ENCODE measurements at regions not wholly inside any gene's neighbourhood (a gene's known extent, or its start where the extent isn't known, plus 50 kb on each side); places are given as distances from the start of the nearest gene placed in this dataset.

GRCh38 chr11:20249796-20250195 lies 89.5 kb upstream of the DBX1 start:
- Histone ChIP-seq H3K4me1 (ENCODE audit: control insufficient read depth, insufficient read depth, low read length) (no peaks in the 10 kb centered on the region), H3K36me3 (ENCODE audit: control insufficient read depth, insufficient read depth, low read length, severe bottlenecking) (no peaks in the 10 kb centered on the region), H3K9ac (ENCODE audit: low read length) (no peak overlapping the region), H3K9me3 (ENCODE audit: control insufficient read depth, low read length) (peaks cover 2% of the 10 kb centered on the region), H3K4me3 (ENCODE audit: low read length) (no peak overlapping the region), H3K27me3 (replicated peaks; ENCODE audit: control insufficient read depth, insufficient read depth, low read length) (peaks cover 48% of the 10 kb centered on the region)
- DNase-seq (ENCODE audit: low read depth) = no peak

GRCh38 chr11:20249378-20249777 lies 89.1 kb upstream of the DBX1 start:
- peaks cover 2% of the 10 kb centered on the region for H3K9me3 ChIP-seq (ENCODE audit: control insufficient read depth, low read length)
- H3K27me3 ChIP-seq (replicated peaks; ENCODE audit: control insufficient read depth, insufficient read depth, low read length) = peaks cover 50% of the 10 kb centered on the region
- H3K9ac ChIP-seq (ENCODE audit: low read length) = no peak overlapping the region
- no peaks in the 10 kb centered on the region for H3K36me3 ChIP-seq (ENCODE audit: control insufficient read depth, insufficient read depth, low read length, severe bottlenecking)
- no peak for DNase-seq (ENCODE audit: low read depth)
- H3K4me1 ChIP-seq (ENCODE audit: control insufficient read depth, insufficient read depth, low read length) = no peaks in the 10 kb centered on the region
- no peak overlapping the region for H3K4me3 ChIP-seq (ENCODE audit: low read length)

GRCh38 chr11:20248871-20249270 lies 88.6 kb upstream of the DBX1 start:
- no peak overlapping the region for H3K4me3 ChIP-seq (ENCODE audit: low read length)
- H3K9me3 ChIP-seq (ENCODE audit: control insufficient read depth, low read length) = peaks cover 2% of the 10 kb centered on the region
- peaks cover 52% of the 10 kb centered on the region for H3K27me3 ChIP-seq (replicated peaks; ENCODE audit: control insufficient read depth, insufficient read depth, low read length)
- no peaks in the 10 kb centered on the region for H3K4me1 ChIP-seq (ENCODE audit: control insufficient read depth, insufficient read depth, low read length)
- DNase-seq (ENCODE audit: low read depth) = no peak
- no peak overlapping the region for H3K9ac ChIP-seq (ENCODE audit: low read length)
- no peaks in the 10 kb centered on the region for H3K36me3 ChIP-seq (ENCODE audit: control insufficient read depth, insufficient read depth, low read length, severe bottlenecking)

GRCh38 chr11:20248121-20248772 lies 88.0 kb upstream of the DBX1 start:
- no peak for DNase-seq (ENCODE audit: low read depth)
- Histone ChIP-seq H3K36me3 (ENCODE audit: control insufficient read depth, insufficient read depth, low read length, severe bottlenecking) (no peaks in the 10 kb centered on the region), H3K9ac (ENCODE audit: low read length) (no peak overlapping the region), H3K4me1 (ENCODE audit: control insufficient read depth, insufficient read depth, low read length) (no peaks in the 10 kb centered on the region), H3K4me3 (ENCODE audit: low read length) (no peak overlapping the region), H3K27me3 (replicated peaks; ENCODE audit: control insufficient read depth, insufficient read depth, low read length) (peaks cover 52% of the 10 kb centered on the region), H3K9me3 (ENCODE audit: control insufficient read depth, low read length) (peaks cover 2% of the 10 kb centered on the region)

GRCh38 chr11:20247591-20248007 lies 87.3 kb upstream of the DBX1 start:
- no peak for DNase-seq (ENCODE audit: low read depth)
- no peak overlapping the region for H3K9ac ChIP-seq (ENCODE audit: low read length)
- peaks cover 4% of the 10 kb centered on the region for H3K9me3 ChIP-seq (ENCODE audit: control insufficient read depth, low read length)
- no peak overlapping the region for H3K4me3 ChIP-seq (ENCODE audit: low read length)
- no peaks in the 10 kb centered on the region for H3K36me3 ChIP-seq (ENCODE audit: control insufficient read depth, insufficient read depth, low read length, severe bottlenecking)
- H3K4me1 ChIP-seq (ENCODE audit: control insufficient read depth, insufficient read depth, low read length) = no peaks in the 10 kb centered on the region
- peaks cover 56% of the 10 kb centered on the region for H3K27me3 ChIP-seq (replicated peaks; ENCODE audit: control insufficient read depth, insufficient read depth, low read length)

- Histone ChIP-seq H3K36me3 (ENCODE audit: control insufficient read depth, insufficient read depth, low read length, severe bottlenecking) (no peaks in the 10 kb centered on the region), H3K27me3 (replicated peaks; ENCODE audit: control insufficient read depth, insufficient read depth, low read length) (peaks cover 33% of the 10 kb centered on the region), H3K9ac (ENCODE audit: low read length) (no peak overlapping the region), H3K4me3 (ENCODE audit: low read length) (no peak overlapping the region), H3K4me1 (ENCODE audit: control insufficient read depth, insufficient read depth, low read length) (no peaks in the 10 kb centered on the region), H3K9me3 (ENCODE audit: control insufficient read depth, low read length) (peaks cover 15% of the 10 kb centered on the region)
- no peak for DNase-seq (ENCODE audit: low read depth)
These were observed 83.7 kb upstream of the DBX1 start for GRCh38 chr11:20243974-20244373.

- Histone ChIP-seq H3K27me3 (replicated peaks; ENCODE audit: control insufficient read depth, insufficient read depth, low read length) (peaks cover 9% of the 10 kb centered on the region), H3K9ac (ENCODE audit: low read length) (no peak overlapping the region), H3K9me3 (ENCODE audit: control insufficient read depth, low read length) (peaks cover 27% of the 10 kb centered on the region), H3K4me1 (ENCODE audit: control insufficient read depth, insufficient read depth, low read length) (no peaks in the 10 kb centered on the region), H3K4me3 (ENCODE audit: low read length) (no peak overlapping the region), H3K36me3 (ENCODE audit: control insufficient read depth, insufficient read depth, low read length, severe bottlenecking) (no peaks in the 10 kb centered on the region)
- DNase-seq (ENCODE audit: low read depth) = no peak
These were observed 78.4 kb upstream of the DBX1 start for GRCh38 chr11:20238712-20239111.

- peaks cover 30% of the 10 kb centered on the region for H3K9me3 ChIP-seq (ENCODE audit: control insufficient read depth, low read length)
- DNase-seq (ENCODE audit: low read depth) = no peak
- no peak overlapping the region for H3K4me3 ChIP-seq (ENCODE audit: low read length)
- no peaks in the 10 kb centered on the region for H3K27me3 ChIP-seq (replicated peaks; ENCODE audit: control insufficient read depth, insufficient read depth, low read length)
- H3K4me1 ChIP-seq (ENCODE audit: control insufficient read depth, insufficient read depth, low read length) = no peaks in the 10 kb centered on the region
- no peaks in the 10 kb centered on the region for H3K36me3 ChIP-seq (ENCODE audit: control insufficient read depth, insufficient read depth, low read length, severe bottlenecking)
- H3K9ac ChIP-seq (ENCODE audit: low read length) = no peak overlapping the region
These were observed 74.9 kb upstream of the DBX1 start for GRCh38 chr11:20235164-20235563.

GRCh38 chr11:20227631-20228030 lies 67.4 kb upstream of the DBX1 start:
- Histone ChIP-seq H3K9ac (ENCODE audit: low read length) (no peak overlapping the region), H3K4me1 (ENCODE audit: control insufficient read depth, insufficient read depth, low read length) (no peaks in the 10 kb centered on the region), H3K36me3 (ENCODE audit: control insufficient read depth, insufficient read depth, low read length, severe bottlenecking) (no peaks in the 10 kb centered on the region), H3K9me3 (ENCODE audit: control insufficient read depth, low read length) (peaks cover 24% of the 10 kb centered on the region), H3K4me3 (ENCODE audit: low read length) (no peak overlapping the region), H3K27me3 (replicated peaks; ENCODE audit: control insufficient read depth, insufficient read depth, low read length) (peaks cover 17% of the 10 kb centered on the region)
- no peak for DNase-seq (ENCODE audit: low read depth)

- Histone ChIP-seq H3K36me3 (ENCODE audit: control insufficient read depth, insufficient read depth, low read length, severe bottlenecking) (no peaks in the 10 kb centered on the region), H3K4me1 (ENCODE audit: control insufficient read depth, insufficient read depth, low read length) (no peaks in the 10 kb centered on the region), H3K9me3 (ENCODE audit: control insufficient read depth, low read length) (peaks cover 24% of the 10 kb centered on the region), H3K9ac (ENCODE audit: low read length) (no peak overlapping the region), H3K4me3 (ENCODE audit: low read length) (no peak overlapping the region), H3K27me3 (replicated peaks; ENCODE audit: control insufficient read depth, insufficient read depth, low read length) (peaks cover 21% of the 10 kb centered on the region)
- DNase-seq (ENCODE audit: low read depth) = no peak
These were observed 66.7 kb upstream of the DBX1 start for GRCh38 chr11:20226933-20227332.

- Histone ChIP-seq H3K36me3 (ENCODE audit: control insufficient read depth, insufficient read depth, low read length, severe bottlenecking) (no peaks in the 10 kb centered on the region), H3K27me3 (replicated peaks; ENCODE audit: control insufficient read depth, insufficient read depth, low read length) (peaks cover 36% of the 10 kb centered on the region), H3K9me3 (ENCODE audit: control insufficient read depth, low read length) (peaks cover 4% of the 10 kb centered on the region), H3K4me3 (ENCODE audit: low read length) (no peak overlapping the region), H3K9ac (ENCODE audit: low read length) (no peak overlapping the region), H3K4me1 (ENCODE audit: control insufficient read depth, insufficient read depth, low read length) (no peaks in the 10 kb centered on the region)
- no peak for DNase-seq (ENCODE audit: low read depth)
These were observed 61.3 kb upstream of the DBX1 start for GRCh38 chr11:20221566-20221965.

- no peak overlapping the region for H3K9ac ChIP-seq (ENCODE audit: low read length)
- H3K9me3 ChIP-seq (ENCODE audit: control insufficient read depth, low read length) = peaks cover 20% of the 10 kb centered on the region
- no peaks in the 10 kb centered on the region for H3K36me3 ChIP-seq (ENCODE audit: control insufficient read depth, insufficient read depth, low read length, severe bottlenecking)
- H3K27me3 ChIP-seq (replicated peaks; ENCODE audit: control insufficient read depth, insufficient read depth, low read length) = peaks cover 41% of the 10 kb centered on the region
- H3K4me3 ChIP-seq (ENCODE audit: low read length) = no peak overlapping the region
- H3K4me1 ChIP-seq (ENCODE audit: control insufficient read depth, insufficient read depth, low read length) = peaks cover under 1% of the 10 kb centered on the region
- DNase-seq (ENCODE audit: low read depth) = no peak
These were observed 53.5 kb upstream of the DBX1 start for GRCh38 chr11:20213790-20214189.
